KBM-7 (cell line): ENCODE measurements at regions not wholly inside any gene's neighbourhood (a gene's known extent, or its start where the extent isn't known, plus 50 kb on each side); places are given as distances from the start of the nearest gene placed in this dataset.
A peak's percentile ranks its signal among the peaks of the same experiment; 100 is the strongest.

ENCODE experiments used
- DNase-seq: peaks from one replicate; pipeline ENCODE4 v3.0.0-alpha.2; 2015
- in situ Hi-C: fragments of 300-500 bp; cut with MboI; formaldehyde crosslinking; loops from 2 replicates; pipeline ENCODE4 v1.14.3; 2020; ENCODE audit warnings: low sequenced_read_pairs, low pct_unique_long_range_greater_than_20kb, mixed read lengths

DNA sequence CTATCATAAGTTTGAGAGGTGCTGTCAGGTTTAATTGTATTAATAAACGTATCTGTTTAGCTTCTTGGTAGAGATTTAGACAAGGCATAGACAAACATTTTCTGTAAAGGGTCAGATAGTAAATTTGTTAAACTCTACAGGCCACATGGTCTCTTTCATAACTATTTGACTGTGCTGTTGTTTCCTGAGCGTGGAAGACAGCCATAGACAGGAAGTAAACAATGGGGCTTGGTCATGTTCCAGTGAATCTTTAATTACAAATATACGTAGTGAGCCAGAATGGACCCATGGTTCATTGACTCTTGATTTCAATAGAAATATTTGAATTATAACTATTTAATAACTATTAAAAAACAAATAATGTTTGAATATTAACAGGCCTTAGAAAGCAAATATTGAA, 451.1 kb downstream of the SH2D4B start:
- DNase-seq = no peak
- in situ Hi-C loops = no loop called here

DNA sequence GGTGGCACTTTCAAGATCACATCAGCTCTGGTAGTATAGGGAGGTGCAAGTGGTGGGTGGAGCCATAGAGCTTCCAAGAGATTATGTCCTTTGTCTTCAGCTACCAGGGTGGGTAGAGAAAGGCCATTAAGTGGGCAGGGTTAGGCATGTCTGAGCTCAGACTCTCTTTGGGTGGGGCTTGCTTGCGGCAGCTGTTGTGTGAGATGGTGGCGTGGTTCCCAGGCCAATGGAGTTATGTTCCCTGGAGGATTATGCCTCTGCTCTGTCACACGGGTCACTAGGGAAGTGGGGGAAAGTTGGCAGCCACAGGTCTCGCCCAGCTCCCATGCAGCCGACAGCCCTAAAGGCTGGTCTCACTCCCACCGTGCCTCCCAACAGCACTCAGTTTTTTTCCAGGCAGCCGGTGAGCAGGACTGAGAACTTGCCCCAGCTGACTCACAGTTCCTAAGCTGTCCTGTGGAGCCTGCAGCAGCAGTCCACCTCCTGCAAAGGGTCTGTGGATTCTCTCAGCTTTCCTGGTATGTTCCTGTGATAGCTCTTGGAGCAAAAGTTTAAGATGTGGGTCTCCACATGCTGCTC, 459.0 kb downstream of the SH2D4B start:
- in situ Hi-C loops = no loop called here
- DNase-seq = no peak

- no peak for DNase-seq
- in situ Hi-C loops = no loop called here
These were observed 463.1 kb downstream of the SH2D4B start for GRCh38 chr10:81000781-81001180.

- DNase-seq = no peak
- in situ Hi-C loops = no loop called here
These were observed 464.7 kb downstream of the SH2D4B start for GRCh38 chr10:81002382-81002781.

- DNase-seq = no peak
- in situ Hi-C loops = no loop called here
These were observed 470.2 kb downstream of the SH2D4B start for GRCh38 chr10:81007872-81008271.

- DNase-seq = no peak
- in situ Hi-C loops = no loop called here
These were observed 471.0 kb downstream of the SH2D4B start for GRCh38 chr10:81008726-81009125.

- DNase-seq = no peak
- in situ Hi-C loops = no loop called here
These were observed 471.6 kb downstream of the SH2D4B start for GRCh38 chr10:81009296-81009695.

DNA sequence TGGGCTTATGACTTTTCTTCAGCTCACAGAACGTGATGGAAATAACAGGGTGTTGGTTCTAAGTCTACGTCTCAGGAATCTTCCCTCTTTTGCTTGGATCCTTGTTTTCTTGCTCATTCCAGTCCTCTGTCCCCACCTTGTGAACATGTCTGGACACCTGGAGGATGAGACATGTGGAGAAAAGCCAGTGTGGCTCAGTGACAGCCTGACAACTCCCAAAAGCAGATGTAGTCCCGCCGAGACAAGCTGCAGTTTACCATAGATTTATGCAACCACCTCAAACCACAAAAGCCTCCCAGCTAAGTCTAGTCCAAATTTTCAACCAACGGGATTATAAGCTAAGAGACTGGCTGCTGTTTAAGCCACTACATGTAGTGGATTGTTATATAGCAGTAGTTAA, 476.1 kb downstream of the SH2D4B start:
- DNase-seq = no peak
- in situ Hi-C loops = no loop called here

- peak; percentile 40 for DNase-seq
- in situ Hi-C loops = no loop called here
These were observed 481.6 kb downstream of the SH2D4B start for GRCh38 chr10:81019029-81019890.

GRCh38 chr10:81021428-81022129, 483.9 kb downstream of the SH2D4B start:
- peak; percentile 45 for DNase-seq
- in situ Hi-C loops = no loop called here

DNA sequence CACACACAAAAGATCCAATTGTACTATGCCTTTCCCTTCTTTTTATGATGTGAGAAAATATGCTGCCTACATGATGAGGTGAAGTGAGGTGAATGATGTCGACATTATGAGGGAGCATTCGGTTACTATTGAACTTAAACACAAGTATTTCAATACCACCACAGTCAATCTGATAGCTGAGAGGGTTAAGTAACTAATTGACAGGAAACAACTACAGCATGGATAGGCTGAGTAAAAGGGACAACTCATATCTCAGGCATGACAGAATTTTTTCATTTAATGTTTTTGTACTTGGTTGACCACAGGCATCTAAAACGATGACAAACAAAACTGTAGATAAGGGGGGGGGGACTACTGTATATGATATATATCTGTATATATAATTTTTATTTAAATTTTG, 488.9 kb downstream of the SH2D4B start:
- in situ Hi-C loops = no loop called here
- DNase-seq = no peak

- in situ Hi-C loops = no loop called here
- DNase-seq = no peak
These were observed 489.5 kb downstream of the SH2D4B start for GRCh38 chr10:81027223-81027622.

DNA sequence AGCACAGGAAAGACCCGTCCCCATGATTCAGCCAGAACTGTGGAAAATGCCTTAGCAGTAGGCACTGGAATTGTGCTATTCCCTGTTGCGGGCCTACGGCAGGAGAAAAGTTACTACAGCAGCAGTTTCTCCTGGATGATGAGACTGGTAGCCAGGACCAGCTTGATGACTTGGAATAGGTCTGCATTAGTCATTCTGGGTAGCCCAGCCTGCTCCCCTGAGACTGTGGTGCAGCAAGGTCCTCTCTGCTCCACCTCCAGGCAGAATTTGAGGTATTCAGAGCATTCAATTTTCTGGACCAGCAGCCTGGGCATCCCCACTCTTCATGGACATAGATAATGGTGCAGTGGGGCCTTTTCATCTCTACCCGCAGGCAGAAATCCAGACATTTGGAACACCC, 490.0 kb downstream of the SH2D4B start:
- no peak for DNase-seq

DNA sequence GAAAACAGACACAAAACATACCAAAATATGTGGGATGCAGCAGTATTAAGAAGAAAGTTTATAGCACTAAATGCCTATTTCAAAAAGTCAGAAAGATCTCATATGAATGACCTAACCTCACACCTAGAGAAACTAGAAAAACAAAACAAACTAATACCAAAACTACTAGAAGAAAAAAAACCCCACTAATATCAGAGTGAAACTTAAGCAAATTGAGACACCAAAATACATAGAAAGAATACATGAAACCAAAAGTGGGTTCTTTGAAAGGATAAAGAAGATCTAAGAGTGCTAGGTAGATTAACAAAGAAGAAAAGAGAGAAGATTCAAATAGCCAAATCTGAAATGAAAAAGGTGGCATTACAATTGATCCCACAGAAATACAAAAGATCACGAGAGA, 494.1 kb downstream of the SH2D4B start:
- in situ Hi-C loops = no loop called here
- no peak for DNase-seq

More for the DNA sequence above, 490.0 kb downstream of the SH2D4B start:
- in situ Hi-C loops = no loop called here

- in situ Hi-C loops = no loop called here
- no peak for DNase-seq
These were observed 496.7 kb downstream of the SH2D4B start for GRCh38 chr10:81034383-81034782.

- in situ Hi-C loops = no loop called here
- no peak for DNase-seq
These were observed 498.6 kb downstream of the SH2D4B start for GRCh38 chr10:81036257-81036656.

DNA sequence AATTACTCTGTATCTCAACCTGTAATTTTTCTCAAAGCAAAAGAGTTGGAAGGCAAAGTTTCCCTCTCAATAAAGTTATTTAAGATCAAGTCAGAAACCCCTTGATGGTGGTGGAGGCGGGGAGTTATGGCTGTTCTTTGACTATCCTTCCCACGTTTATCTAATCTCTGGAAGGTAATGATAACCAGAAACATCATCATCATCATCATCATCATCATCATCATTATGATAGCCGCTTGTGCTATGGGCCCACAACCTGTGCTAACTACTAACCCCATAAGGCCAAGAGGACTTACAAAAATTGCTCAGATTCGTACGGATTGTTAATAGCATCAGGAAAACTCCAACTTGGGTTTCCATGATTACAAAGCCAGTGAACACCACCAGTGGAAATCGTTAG, 502.3 kb downstream of the SH2D4B start:
- in situ Hi-C loops = no loop called here
- no peak for DNase-seq

GRCh38 chr10:81040940-81041339, 503.2 kb downstream of the SH2D4B start:
- no peak for DNase-seq
- in situ Hi-C loops = no loop called here

DNA sequence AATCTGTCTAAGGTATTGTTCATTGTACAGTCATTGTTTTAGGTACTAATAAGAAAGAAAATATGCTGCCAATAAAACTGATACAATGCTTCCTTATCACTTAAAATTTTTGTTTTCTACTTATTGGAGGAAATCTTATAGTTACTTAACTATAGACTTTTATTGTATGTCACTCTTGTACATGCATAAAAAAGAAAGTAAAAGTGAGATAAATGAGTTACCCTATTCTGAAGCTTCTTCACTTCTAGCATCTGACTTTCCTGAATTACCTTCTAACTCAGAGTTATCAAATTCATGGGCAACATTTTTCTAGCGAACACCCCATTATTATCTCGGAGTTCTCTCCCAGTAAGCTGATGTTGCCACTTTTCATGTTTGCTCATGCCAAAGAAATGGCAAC, 504.9 kb downstream of the SH2D4B start:
- DNase-seq = no peak
- in situ Hi-C loops = no loop called here

- in situ Hi-C loops = no loop called here
These were observed 527.8 kb downstream of the SH2D4B start for GRCh38 chr10:81065474-81065873.

More at GRCh38 chr10:81065474-81065873, 527.8 kb downstream of the SH2D4B start:
- DNase-seq = no peak
